Neutrophil (primary cell): ENCODE measurements at regions not wholly inside any gene's neighbourhood (a gene's known extent, or its start where the extent isn't known, plus 50 kb on each side); places are given as distances from the start of the nearest gene placed in this dataset.
"Not testable (repeated sequence)": the region's sequence is repeated elsewhere in the genome, so short reads cannot be mapped to it uniquely, and the experiment has no call there.

Experiments used
- H3K27ac ChIP-seq: fragments of 200-600 bp; sonication (generic); 2 replicates; pipeline ENCODE4 v1.5.1; 2016; ENCODE audit warnings: mild to moderate bottlenecking, moderate library complexity
- H3K27me3 ChIP-seq: fragments of 200-600 bp; sonication (generic); 2 replicates; pipeline ENCODE4 v1.6.0; 2016; ENCODE audit warnings: mild to moderate bottlenecking
- H3K36me3 ChIP-seq: fragments of 200-600 bp; sonication (generic); 2 replicates; pipeline ENCODE4 v1.5.1; 2017
- H3K4me1 ChIP-seq, 2 experiments: fragments of 200-600 bp in 1 of 2; sonication (generic) in 1 of 2; 1 replicate in 1 of 2; 2 replicates in 1 of 2; pipeline versions ENCODE4 v1.5.1 to v1.6.1; 2013 to 2016; ENCODE audit warnings: low read depth in 1 of 2, low read length in 1 of 2, mild to moderate bottlenecking in 1 of 2, moderate library complexity in 1 of 2; ENCODE audit not compliant: control insufficient read depth in 1 of 2, insufficient read depth in 1 of 2
- H3K4me3 ChIP-seq, 2 experiments: fragments of 200-600 bp in 1 of 2; sonication (generic) in 1 of 2; 1 replicate in 1 of 2; 2 replicates in 1 of 2; pipeline ENCODE4 v1.5.1; 2013 to 2016; ENCODE audit warnings: low read depth in 1 of 2, low read length in 1 of 2, mild to moderate bottlenecking in 1 of 2, moderate library complexity in 1 of 2
- H3K9me3 ChIP-seq: fragments of 200-600 bp; sonication (generic); 2 replicates; pipeline ENCODE4 v1.5.1; 2016
- TF ChIP-seq, protein P1 (sequence below): fragments of 200-600 bp; sonication (generic); IDR thresholded peaks from 2 replicates; pipeline ENCODE4 v1.5.1; 2016; ENCODE audit warnings: antibody characterized with exemption

DNA sequence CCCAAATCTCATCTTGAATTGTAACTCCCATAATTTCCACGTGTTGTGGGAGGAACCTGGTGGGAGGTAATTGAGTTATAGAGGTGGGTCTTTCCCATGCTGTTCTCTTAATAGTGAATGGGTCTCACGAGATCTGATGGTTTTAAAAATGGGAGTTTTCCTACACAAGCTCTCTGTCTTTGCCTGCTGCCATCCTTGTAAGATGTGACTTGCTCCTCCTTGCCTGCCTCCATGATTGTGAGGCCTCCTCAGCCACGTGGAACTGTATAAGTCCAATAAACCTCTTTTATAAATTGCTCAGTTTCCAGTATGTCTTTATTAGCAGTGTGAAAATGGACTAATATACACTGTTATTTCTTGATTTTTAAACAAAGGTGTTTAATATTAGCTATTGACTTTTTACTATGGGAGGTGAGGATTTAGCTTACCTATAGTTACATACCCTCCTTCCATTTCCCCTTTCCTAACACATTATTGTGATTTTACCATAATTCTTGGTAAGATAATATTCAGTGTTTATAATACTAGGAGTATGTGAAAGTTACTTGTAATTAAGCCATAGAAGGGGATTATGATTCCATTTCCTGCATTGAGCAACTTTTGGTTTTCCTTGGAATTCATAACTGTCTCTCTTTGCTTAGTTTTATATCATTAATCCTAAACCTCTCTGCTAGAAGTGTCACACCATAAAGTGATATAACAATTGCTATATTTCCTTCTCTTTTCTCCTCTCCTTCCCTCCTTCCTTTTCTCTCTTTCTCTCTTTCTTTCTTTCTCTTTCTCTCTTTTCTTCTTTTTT lies 151.0 kb upstream of the KRAS start:
- Histone ChIP-seq H3K4me1 (no peaks in the 10 kb centered on the region), H3K36me3 (no peaks in the 10 kb centered on the region), H3K27ac (no peak overlapping the region), H3K4me3 (no peak overlapping the region), H3K27me3 (no peaks in the 10 kb centered on the region), H3K9me3 (no peaks in the 10 kb centered on the region)
- TF ChIP-seq, protein P1, sequence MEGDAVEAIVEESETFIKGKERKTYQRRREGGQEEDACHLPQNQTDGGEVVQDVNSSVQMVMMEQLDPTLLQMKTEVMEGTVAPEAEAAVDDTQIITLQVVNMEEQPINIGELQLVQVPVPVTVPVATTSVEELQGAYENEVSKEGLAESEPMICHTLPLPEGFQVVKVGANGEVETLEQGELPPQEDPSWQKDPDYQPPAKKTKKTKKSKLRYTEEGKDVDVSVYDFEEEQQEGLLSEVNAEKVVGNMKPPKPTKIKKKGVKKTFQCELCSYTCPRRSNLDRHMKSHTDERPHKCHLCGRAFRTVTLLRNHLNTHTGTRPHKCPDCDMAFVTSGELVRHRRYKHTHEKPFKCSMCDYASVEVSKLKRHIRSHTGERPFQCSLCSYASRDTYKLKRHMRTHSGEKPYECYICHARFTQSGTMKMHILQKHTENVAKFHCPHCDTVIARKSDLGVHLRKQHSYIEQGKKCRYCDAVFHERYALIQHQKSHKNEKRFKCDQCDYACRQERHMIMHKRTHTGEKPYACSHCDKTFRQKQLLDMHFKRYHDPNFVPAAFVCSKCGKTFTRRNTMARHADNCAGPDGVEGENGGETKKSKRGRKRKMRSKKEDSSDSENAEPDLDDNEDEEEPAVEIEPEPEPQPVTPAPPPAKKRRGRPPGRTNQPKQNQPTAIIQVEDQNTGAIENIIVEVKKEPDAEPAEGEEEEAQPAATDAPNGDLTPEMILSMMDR = no peak

DNA sequence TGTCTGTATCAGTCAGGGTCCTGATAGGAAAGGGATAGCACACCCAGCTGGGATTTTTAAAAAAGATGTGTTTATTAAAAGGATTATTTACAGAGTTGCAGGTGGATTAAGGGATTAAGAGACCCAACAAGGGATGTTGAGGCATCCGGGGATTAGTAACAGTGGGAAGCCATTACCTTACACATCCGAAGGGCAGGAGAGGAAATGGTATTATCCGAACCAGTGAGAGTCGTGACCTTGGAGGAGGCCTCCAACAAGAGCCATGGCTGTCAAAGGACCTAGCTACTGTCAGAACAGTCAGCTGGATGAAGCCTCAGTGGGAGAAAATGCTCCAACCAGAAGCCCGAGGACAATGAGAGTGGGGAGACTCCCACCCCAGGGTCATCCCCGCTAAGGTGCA lies 146.3 kb upstream of the KRAS start:
- Histone ChIP-seq H3K4me1 (no peaks in the 10 kb centered on the region), H3K27ac (no peak overlapping the region), H3K9me3 (no peaks in the 10 kb centered on the region), H3K36me3 (no peaks in the 10 kb centered on the region), H3K4me3 (no peak overlapping the region), H3K27me3 (no peaks in the 10 kb centered on the region)
- TF ChIP-seq, protein P1 = no peak

DNA sequence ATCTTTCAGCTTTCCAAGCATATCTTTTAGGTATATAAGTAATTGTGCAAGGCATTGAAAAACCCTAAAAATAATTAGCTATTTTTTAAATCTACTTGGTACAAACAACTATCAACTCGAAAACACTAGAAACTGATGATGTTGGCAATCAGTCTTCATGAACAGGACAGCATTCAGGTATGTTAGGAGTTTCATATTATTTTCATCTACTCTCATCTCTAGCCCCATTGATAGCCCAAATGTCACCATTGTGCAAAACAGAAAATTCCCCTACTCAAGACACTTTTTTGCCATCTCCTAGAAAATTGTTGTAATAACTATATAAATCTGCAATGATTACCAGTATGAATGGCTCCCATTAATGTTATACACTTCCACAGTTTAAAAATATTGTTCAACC lies 144.5 kb upstream of the KRAS start:
- Histone ChIP-seq H3K4me1 (no peaks in the 10 kb centered on the region), H3K27me3 (no peaks in the 10 kb centered on the region), H3K9me3 (no peaks in the 10 kb centered on the region), H3K27ac (no peak overlapping the region), H3K4me3 (no peak overlapping the region), H3K36me3 (no peaks in the 10 kb centered on the region)
- TF ChIP-seq, protein P1 = no peak

DNA sequence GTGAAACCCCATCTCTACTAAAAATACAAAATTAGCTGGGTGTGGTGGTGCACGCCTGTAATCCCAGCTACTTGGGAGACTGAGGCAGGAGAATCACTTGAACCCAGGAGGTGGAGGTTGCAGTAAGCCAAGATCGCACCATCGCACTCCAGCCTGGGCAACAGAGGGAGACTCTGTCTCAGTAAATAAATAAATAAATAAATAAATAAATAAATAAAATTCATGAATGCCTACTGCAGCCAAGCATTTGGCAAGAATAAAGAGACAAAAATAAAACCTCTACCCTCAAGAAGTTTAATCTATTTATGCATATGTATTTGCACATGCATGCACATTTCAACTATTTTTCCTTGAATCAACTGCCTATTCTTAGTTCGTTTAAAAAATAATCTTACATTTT lies 144.0 kb upstream of the KRAS start:
- H3K9me3 ChIP-seq, H3K36me3 ChIP-seq, H3K27ac ChIP-seq, H3K27me3 ChIP-seq, H3K4me1 ChIP-seq, H3K4me3 ChIP-seq: not testable (repeated sequence)

DNA sequence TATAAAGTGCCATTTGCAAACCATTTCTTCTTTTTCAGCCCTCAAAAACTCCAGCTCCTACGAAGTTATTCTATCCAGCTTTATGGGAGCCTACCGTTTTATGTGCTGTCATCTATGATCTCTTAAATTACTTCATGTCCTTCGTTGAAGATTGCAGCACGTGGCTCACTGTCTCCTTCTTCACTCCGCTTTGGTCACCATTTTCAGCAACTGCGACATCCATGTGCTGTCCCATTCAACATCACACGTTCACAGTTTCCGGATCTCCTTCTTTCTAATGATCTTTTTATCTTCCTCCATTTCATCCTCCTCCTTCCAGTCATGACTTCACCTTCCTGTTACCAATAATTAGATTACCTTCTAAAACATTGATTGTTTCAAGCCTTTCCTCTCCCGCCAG lies 143.3 kb upstream of the KRAS start:
- no peaks in the 10 kb centered on the region for H3K9me3 ChIP-seq
- no peaks in the 10 kb centered on the region for H3K27me3 ChIP-seq
- no peak overlapping the region for H3K4me3 ChIP-seq
- H3K4me1 ChIP-seq = no peaks in the 10 kb centered on the region
- TF ChIP-seq, protein P1 = no peak
- H3K36me3 ChIP-seq = no peaks in the 10 kb centered on the region
- H3K27ac ChIP-seq = no peak overlapping the region

DNA sequence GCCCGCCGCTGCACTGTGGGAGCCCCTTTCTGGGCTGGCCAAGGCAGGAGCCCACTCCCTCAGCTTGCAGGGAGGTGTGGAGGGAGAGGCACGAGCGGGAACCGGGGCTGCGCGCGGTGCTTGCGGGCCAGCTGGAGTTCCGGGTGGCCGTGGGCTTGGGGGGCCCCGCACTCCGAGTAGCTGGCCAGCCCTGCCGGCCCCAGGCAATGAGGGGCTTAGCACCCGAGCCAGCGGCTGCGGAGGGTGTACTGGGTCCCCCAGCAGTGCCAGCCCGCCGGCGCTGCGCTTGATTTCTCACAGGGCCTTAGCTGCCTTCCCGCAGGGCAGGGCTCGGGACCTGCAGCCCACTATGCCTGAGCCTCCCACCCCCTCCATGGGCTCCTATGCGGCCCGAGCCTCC lies 140.6 kb upstream of the KRAS start:
- not testable (repeated sequence) for H3K27ac ChIP-seq, H3K27me3 ChIP-seq, H3K4me3 ChIP-seq, H3K9me3 ChIP-seq, H3K36me3 ChIP-seq
- H3K4me1 ChIP-seq = peaks cover 11% of the 10 kb centered on the region in 2 experiments
